Effector memory CD8-positive, alpha-beta T cell (primary cell): ENCODE measurements at regions not wholly inside any gene's neighbourhood (a gene's known extent, or its start where the extent isn't known, plus 50 kb on each side); places are given as distances from the start of the nearest gene placed in this dataset.

Experiments
- ATAC-seq: fragments of 150-1000 bp; cut with Tn5 transposase; replicated peaks from 2 replicates; pipeline ENCODE4 v1.10.0; 2021; ENCODE audit warnings: mild to moderate bottlenecking, moderate library complexity
- DNase-seq, 3 experiments: peaks; one replicate each; pipeline ENCODE4 v3.0.0; 2021
- H3K27ac Mint-ChIP-seq, 2 donors: one replicate each; pipeline ENCODE4 v1.8.0; 2022; ENCODE audit warnings: mild to moderate bottlenecking in 2 of 2, mixed read lengths in 2 of 2, moderate library complexity in 2 of 2
- H3K27me3 Mint-ChIP-seq, 2 donors: one replicate each; pipeline ENCODE4 v1.8.0; 2022; ENCODE audit warnings: mixed read lengths in 2 of 2
- H3K36me3 Mint-ChIP-seq: one replicate; pipeline ENCODE4 v1.8.0; 2022; ENCODE audit warnings: mild to moderate bottlenecking, moderate library complexity, mixed read lengths; ENCODE audit not compliant: insufficient read depth
- H3K4me1 Mint-ChIP-seq, 2 donors: one replicate each; pipeline ENCODE4 v1.8.0; 2022; ENCODE audit warnings: low read depth in 2 of 2, mixed read lengths in 2 of 2
- H3K4me3 Mint-ChIP-seq, 2 donors: one replicate each; pipeline ENCODE4 v1.8.0; 2022; ENCODE audit warnings: mild to moderate bottlenecking in 2 of 2, mixed read lengths in 2 of 2, moderate library complexity in 2 of 2
- H3K9me3 Mint-ChIP-seq, 2 donors: one replicate each; pipeline ENCODE4 v1.8.0; 2022; ENCODE audit warnings: mixed read lengths in 2 of 2

GRCh38 chr5:128765448-128766061, 199.7 kb upstream of the SLC27A6 start:
- DNase-seq (no peak), ATAC-seq (no peak)
- H3K4me3 Mint-ChIP-seq, result no peak overlapping the region
- H3K36me3 Mint-ChIP-seq, result no peaks in the 10 kb centered on the region
- H3K9me3 Mint-ChIP-seq, result peaks cover 0 to 7% of the 10 kb centered on the region in 2 donors
- no peak overlapping the region for H3K27ac Mint-ChIP-seq
- no peaks in the 10 kb centered on the region for H3K4me1 Mint-ChIP-seq
- H3K27me3 Mint-ChIP-seq, result no peaks in the 10 kb centered on the region

DNA sequence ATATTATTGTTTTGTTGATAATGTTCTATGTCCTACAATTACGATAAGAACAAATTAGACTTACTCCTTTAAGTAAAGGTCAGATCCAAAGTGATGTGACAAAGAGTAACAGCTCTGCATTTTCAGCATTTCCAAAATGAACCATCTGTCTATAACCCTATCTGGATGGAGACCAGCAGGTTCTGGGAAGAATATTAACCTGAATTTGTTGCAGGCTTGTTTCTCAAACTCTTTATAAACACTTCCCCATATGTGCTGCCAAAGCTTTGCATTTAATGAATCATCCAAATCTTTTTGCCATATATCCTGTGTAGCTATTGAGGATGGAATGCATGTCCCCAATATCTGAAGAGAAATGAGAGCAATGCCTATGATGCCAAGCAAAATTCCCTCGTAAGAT, 198.9 kb upstream of the SLC27A6 start:
- Mint-ChIP-seq H3K4me3 (no peak overlapping the region), H3K9me3 (peaks cover 0 to 6% of the 10 kb centered on the region in 2 donors), H3K27ac (no peak overlapping the region), H3K4me1 (no peaks in the 10 kb centered on the region), H3K27me3 (no peaks in the 10 kb centered on the region), H3K36me3 (no peaks in the 10 kb centered on the region)
- ATAC-seq (no peak), DNase-seq (no peak)

DNA sequence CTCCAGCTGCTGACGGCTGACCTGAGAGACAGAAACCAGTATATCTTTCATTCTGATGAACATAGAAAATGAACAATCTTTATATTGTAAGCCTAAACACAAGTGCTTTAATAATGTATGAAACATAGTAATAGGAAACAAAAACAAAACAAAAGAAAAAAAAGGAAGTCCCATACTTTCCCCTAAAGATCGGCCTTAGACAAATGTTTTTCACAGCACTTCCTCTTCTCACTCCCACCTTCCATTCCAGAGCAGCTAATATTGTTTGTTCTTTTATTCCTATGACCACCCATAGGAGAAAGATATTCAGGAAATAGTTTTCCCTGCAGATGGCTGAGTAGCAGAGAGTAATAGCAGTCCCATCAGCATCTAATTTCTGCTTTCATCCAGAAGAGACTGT, 194.4 kb upstream of the SLC27A6 start:
- Mint-ChIP-seq H3K36me3 (no peaks in the 10 kb centered on the region), H3K4me1 (no peaks in the 10 kb centered on the region)
- ATAC-seq, result no peak

DNA sequence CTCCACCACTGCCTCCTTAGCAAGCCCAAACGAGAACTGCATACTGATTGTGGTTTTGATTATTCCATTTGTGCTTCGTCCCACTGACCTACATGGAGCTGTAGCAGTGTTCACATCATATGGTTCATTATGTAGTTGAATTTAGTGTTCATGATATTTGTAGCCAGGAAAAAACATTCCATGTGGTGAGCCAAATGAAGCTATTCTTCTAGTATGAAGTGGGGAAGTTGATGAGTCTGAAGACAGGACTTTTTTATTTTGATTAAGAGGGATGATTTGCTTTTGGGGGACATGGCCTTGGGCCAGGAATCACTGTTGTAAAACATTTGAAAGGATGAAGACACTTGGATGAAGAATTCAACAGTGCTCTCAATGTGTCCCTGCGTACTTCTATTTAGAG, 192.9 kb upstream of the SLC27A6 start:
- ATAC-seq (no peak), DNase-seq (no peak)
- Mint-ChIP-seq H3K27ac (no peak overlapping the region), H3K4me1 (no peaks in the 10 kb centered on the region), H3K27me3 (no peaks in the 10 kb centered on the region), H3K4me3 (no peak overlapping the region), H3K9me3 (peaks cover 0 to 6% of the 10 kb centered on the region in 2 donors), H3K36me3 (no peaks in the 10 kb centered on the region)

More for the DNA sequence above, 194.4 kb upstream of the SLC27A6 start:
- DNase-seq, result no peak
- H3K27me3 Mint-ChIP-seq, result no peaks in the 10 kb centered on the region
- H3K4me3 Mint-ChIP-seq, result no peak overlapping the region
- no peak overlapping the region for H3K27ac Mint-ChIP-seq
- H3K9me3 Mint-ChIP-seq, result peaks cover 0 to 6% of the 10 kb centered on the region in 2 donors

DNA sequence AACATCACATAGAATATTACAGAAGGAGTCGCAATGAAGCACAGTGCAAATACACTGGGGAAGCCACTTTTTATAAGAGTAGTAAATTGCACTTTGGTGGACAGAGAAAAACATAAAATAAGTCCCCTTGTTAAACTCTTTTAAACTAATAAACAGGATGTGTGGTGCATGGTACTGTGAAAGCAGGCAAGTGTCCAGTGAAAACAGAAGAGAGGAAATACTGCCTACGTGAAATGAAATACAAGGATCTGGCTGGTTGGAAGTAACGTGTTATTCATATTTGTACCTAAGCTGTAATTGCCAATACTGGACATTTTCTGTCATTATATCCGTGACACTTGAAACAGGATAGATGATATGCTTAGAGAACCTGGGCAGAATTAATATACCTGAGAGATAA, 191.9 kb upstream of the SLC27A6 start:
- ATAC-seq (no peak), DNase-seq (no peak)
- Mint-ChIP-seq H3K27ac (no peak overlapping the region), H3K9me3 (peaks cover 0 to 3% of the 10 kb centered on the region in 2 donors), H3K4me1 (no peaks in the 10 kb centered on the region), H3K4me3 (no peak overlapping the region), H3K27me3 (no peaks in the 10 kb centered on the region), H3K36me3 (no peaks in the 10 kb centered on the region)

DNA sequence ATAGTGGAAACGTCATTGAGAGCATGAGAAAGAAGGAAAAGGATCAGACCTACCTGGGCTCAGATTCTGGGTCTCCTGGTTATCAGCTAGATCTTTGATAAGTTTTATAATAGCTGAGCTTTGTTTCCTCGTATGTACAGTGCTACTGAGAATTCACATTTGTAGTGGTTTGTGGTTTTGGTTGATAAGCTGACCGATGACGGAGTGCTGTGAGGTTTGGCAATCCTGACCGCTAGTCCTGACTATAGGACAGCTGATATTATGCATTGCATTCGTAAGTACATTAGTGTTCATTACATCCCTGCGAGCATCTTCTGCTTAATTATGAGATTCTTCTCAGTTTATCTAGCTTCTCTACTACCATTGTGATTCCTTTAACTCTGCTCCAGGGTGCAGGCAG, 190.7 kb upstream of the SLC27A6 start:
- Mint-ChIP-seq H3K9me3 (peaks cover 0 to 3% of the 10 kb centered on the region in 2 donors), H3K4me3 (no peak overlapping the region), H3K4me1 (no peaks in the 10 kb centered on the region), H3K36me3 (no peaks in the 10 kb centered on the region), H3K27ac (no peak overlapping the region), H3K27me3 (no peaks in the 10 kb centered on the region)
- ATAC-seq, result no peak
- no peak for DNase-seq

DNA sequence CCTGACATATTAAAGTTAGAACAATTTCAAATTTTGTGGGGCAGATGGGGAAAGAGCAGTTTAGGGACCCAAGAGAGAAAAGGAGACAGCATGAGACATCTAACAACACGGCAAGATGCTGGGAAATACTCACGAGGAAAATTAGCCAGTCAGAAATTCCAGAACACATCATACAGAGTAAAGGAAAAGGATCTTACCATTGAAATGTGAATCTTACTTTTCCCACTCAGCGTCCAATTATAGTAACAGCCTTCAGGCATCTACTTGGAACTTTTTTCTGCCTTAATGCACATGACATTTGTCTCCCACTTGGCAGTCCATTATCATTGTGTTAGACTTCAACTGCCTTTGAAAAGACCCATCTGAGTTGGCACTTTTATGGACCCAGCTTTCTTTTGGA, 189.7 kb upstream of the SLC27A6 start:
- H3K4me3 Mint-ChIP-seq, result no peak overlapping the region
- no peaks in the 10 kb centered on the region for H3K9me3 Mint-ChIP-seq
- ATAC-seq (no peak), DNase-seq (no peak)
- H3K36me3 Mint-ChIP-seq, result no peaks in the 10 kb centered on the region
- H3K27ac Mint-ChIP-seq, result no peak overlapping the region
- H3K4me1 Mint-ChIP-seq, result no peaks in the 10 kb centered on the region
- no peaks in the 10 kb centered on the region for H3K27me3 Mint-ChIP-seq

- Mint-ChIP-seq H3K9me3 (no peaks in the 10 kb centered on the region), H3K27ac (peak overlapping the region in 1 of 2 donors; percentile 18), H3K4me3 (no peak overlapping the region), H3K36me3 (no peaks in the 10 kb centered on the region), H3K4me1 (no peaks in the 10 kb centered on the region), H3K27me3 (no peaks in the 10 kb centered on the region)
- no peak for ATAC-seq
- no peak for DNase-seq
These were observed 188.2 kb upstream of the SLC27A6 start for GRCh38 chr5:128777052-128777451.

GRCh38 chr5:128778474-128778873, 186.8 kb upstream of the SLC27A6 start:
- Mint-ChIP-seq H3K27ac (no peak overlapping the region), H3K4me1 (no peaks in the 10 kb centered on the region), H3K36me3 (no peaks in the 10 kb centered on the region), H3K27me3 (no peaks in the 10 kb centered on the region), H3K9me3 (no peaks in the 10 kb centered on the region), H3K4me3 (no peak overlapping the region)
- DNase-seq (no peak), ATAC-seq (no peak)

- no peaks in the 10 kb centered on the region for H3K27me3 Mint-ChIP-seq
- ATAC-seq (no peak), DNase-seq (no peak)
- H3K4me3 Mint-ChIP-seq, result no peak overlapping the region
- no peaks in the 10 kb centered on the region for H3K9me3 Mint-ChIP-seq
- no peak overlapping the region for H3K27ac Mint-ChIP-seq
- no peaks in the 10 kb centered on the region for H3K36me3 Mint-ChIP-seq
- H3K4me1 Mint-ChIP-seq, result no peaks in the 10 kb centered on the region
These were observed 182.8 kb upstream of the SLC27A6 start for GRCh38 chr5:128782446-128782845.

- Mint-ChIP-seq H3K27me3 (no peaks in the 10 kb centered on the region), H3K9me3 (no peaks in the 10 kb centered on the region), H3K4me3 (no peak overlapping the region), H3K4me1 (no peaks in the 10 kb centered on the region), H3K27ac (no peak overlapping the region), H3K36me3 (no peaks in the 10 kb centered on the region)
- DNase-seq (no peak), ATAC-seq (no peak)
These were observed 180.6 kb upstream of the SLC27A6 start for GRCh38 chr5:128784726-128785125.

- no peak for ATAC-seq
- Mint-ChIP-seq H3K9me3 (peaks cover 2 to 7% of the 10 kb centered on the region in 2 donors), H3K4me1 (no peaks in the 10 kb centered on the region)
These were observed 174.0 kb upstream of the SLC27A6 start for GRCh38 chr5:128791312-128791711.

GRCh38 chr5:128796506-128796905, 168.8 kb upstream of the SLC27A6 start:
- DNase-seq (no peak), ATAC-seq (no peak)
- Mint-ChIP-seq H3K27me3 (no peaks in the 10 kb centered on the region), H3K36me3 (no peaks in the 10 kb centered on the region), H3K27ac (no peak overlapping the region), H3K4me3 (no peak overlapping the region), H3K4me1 (no peaks in the 10 kb centered on the region), H3K9me3 (peaks cover 7 to 9% of the 10 kb centered on the region in 2 donors)

More at GRCh38 chr5:128791312-128791711, 174.0 kb upstream of the SLC27A6 start:
- no peak overlapping the region for H3K27ac Mint-ChIP-seq
- H3K4me3 Mint-ChIP-seq, result no peak overlapping the region
- no peak for DNase-seq
- no peaks in the 10 kb centered on the region for H3K27me3 Mint-ChIP-seq
- no peaks in the 10 kb centered on the region for H3K36me3 Mint-ChIP-seq

- Mint-ChIP-seq H3K4me1 (no peaks in the 10 kb centered on the region), H3K27ac (no peak overlapping the region), H3K9me3 (peaks cover 0 to 9% of the 10 kb centered on the region in 2 donors), H3K36me3 (no peaks in the 10 kb centered on the region), H3K27me3 (no peaks in the 10 kb centered on the region), H3K4me3 (no peak overlapping the region)
- ATAC-seq, result no peak
- no peak for DNase-seq
These were observed 166.4 kb upstream of the SLC27A6 start for GRCh38 chr5:128798871-128799270.

DNA sequence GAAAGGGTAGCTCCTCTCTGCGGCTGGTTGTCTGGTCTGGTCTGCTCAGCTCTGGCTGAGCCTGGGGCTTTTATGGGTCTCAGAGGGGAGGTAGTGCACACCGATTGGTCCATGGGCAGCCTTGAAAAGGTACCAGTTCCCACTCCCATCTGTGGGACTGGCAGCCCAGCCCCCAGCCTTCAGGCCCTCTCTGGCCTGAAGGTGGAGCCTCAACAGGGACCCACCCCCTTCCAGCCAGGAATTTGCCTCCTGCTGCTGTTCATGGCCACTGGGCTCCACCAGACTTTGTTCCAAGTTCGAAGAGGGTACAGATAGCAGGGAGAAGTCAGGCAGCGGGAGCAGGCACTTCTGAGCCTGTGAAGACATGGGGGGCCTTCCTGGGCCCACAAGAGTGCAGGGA, 165.3 kb upstream of the SLC27A6 start:
- Mint-ChIP-seq H3K4me3 (no peak overlapping the region), H3K36me3 (no peaks in the 10 kb centered on the region), H3K4me1 (no peaks in the 10 kb centered on the region), H3K9me3 (peaks cover 0 to 9% of the 10 kb centered on the region in 2 donors), H3K27me3 (no peaks in the 10 kb centered on the region), H3K27ac (no peak overlapping the region)
- no peak for ATAC-seq
- DNase-seq, result no peak
